K562 (cell line): ENCODE measurements at regions not wholly inside any gene's neighbourhood (a gene's known extent, or its start where the extent isn't known, plus 50 kb on each side); places are given as distances from the start of the nearest gene placed in this dataset.

Experiments
- IRF2 ChIP-seq: sonication (generic); formaldehyde crosslinking; IDR thresholded peaks from 2 replicates; pipeline ENCODE4 v1.8.1; 2022; ENCODE audit warnings: mild to moderate bottlenecking, missing genetic modification reagents
- LCOR ChIP-seq: sonication (generic); formaldehyde crosslinking; IDR thresholded peaks from 2 replicates; pipeline ENCODE4 v1.8.0; 2022; ENCODE audit warnings: mild to moderate bottlenecking, missing genetic modification reagents
- OTX1 ChIP-seq: fragments of 450-650 bp; formaldehyde crosslinking; IDR thresholded peaks from 2 replicates; pipeline ENCODE4 v1.4.0; 2022; ENCODE audit warnings: mild to moderate bottlenecking
- SRF ChIP-seq, 2 experiments: fragments of 250-450, 450-650 bp in 1 of 2; sonication (Bioruptor Pico) in 1 of 2; sonication (generic) in 1 of 2; formaldehyde crosslinking; IDR thresholded peaks; 2 replicates each; pipeline versions ENCODE4 v1.5.0 to v1.5.1; 2020 to 2022; ENCODE audit warnings: mild to moderate bottlenecking in 1 of 2, missing genetic modification reagents in 1 of 2
- TCFL5 ChIP-seq: fragments of 250-450 bp; sonication (Bioruptor Pico); conservative IDR thresholded peaks from 2 replicates; pipeline ENCODE4 v1.6.1; 2021; ENCODE audit warnings: mild to moderate bottlenecking, moderate library complexity, matching md5 sums
- TSHZ1 ChIP-seq: fragments of 250-450 bp; sonication (Bioruptor Pico); IDR thresholded peaks from 2 replicates; pipeline ENCODE4 v1.4.0; 2020; ENCODE audit warnings: mild to moderate bottlenecking, moderate library complexity
- ZFPM2 ChIP-seq: fragments of 250-450 bp; sonication (Bioruptor Pico); IDR thresholded peaks from 2 replicates; pipeline ENCODE4 v1.5.1; 2022; ENCODE audit warnings: mild to moderate bottlenecking
- ZNF133 ChIP-seq: fragments of 250-450 bp; sonication (Bioruptor Pico); IDR thresholded peaks from 2 replicates; pipeline ENCODE4 v1.4.0; 2020; ENCODE audit warnings: mild to moderate bottlenecking
- ZNF445 ChIP-seq: fragments of 250-450 bp; sonication (Bioruptor Pico); IDR thresholded peaks from 2 replicates; pipeline ENCODE4 v1.4.0; 2020; ENCODE audit warnings: low read depth, mild to moderate bottlenecking, moderate library complexity
- ZNF551 ChIP-seq: fragments of 250-450 bp; sonication (Bioruptor Pico); IDR thresholded peaks from 2 replicates; pipeline ENCODE4 v1.5.0; 2021; ENCODE audit warnings: mild to moderate bottlenecking, moderate library complexity
- ZNF592 ChIP-seq: fragments of 450-650 bp; IDR thresholded peaks from 2 replicates; pipeline ENCODE4 v1.6.1; 2017; ENCODE audit warnings: antibody characterized with exemption, mild to moderate bottlenecking

GRCh38 chr6:23327621-23328020 lies 758.3 kb downstream of the HDGFL1 start (continued):
- TF ChIP-seq ZNF592 (no peak), IRF2 (CRISPR knock-in tag) (no peak), TSHZ1 (CRISPR knock-in tag) (no peak), ZNF551 (no peak), ZNF445 (no peak), SRF (CRISPR knock-in tag; IDR thresholded peaks at IDR 0.05) (no peak), ZNF133 (no peak), OTX1 (CRISPR knock-in tag) (no peak), TCFL5 (CRISPR knock-in tag) (no peak), ZFPM2 (CRISPR knock-in tag) (no peak), LCOR (no peak)
